ENCODE measurements at regions not wholly inside any gene's neighbourhood (a gene's known extent, or its start where the extent isn't known, plus 50 kb on each side); places are given as distances from the start of the nearest gene placed in this dataset.

- Histone ChIP-seq H4K20me1 (replicated peaks; ENCODE audit: insufficient read depth) (no peaks in the 10 kb centered on the region), H3K27me3 (ENCODE audit: insufficient read depth) (peaks cover 12% of the 10 kb centered on the region), H3K79me2 (replicated peaks; ENCODE audit: insufficient read depth) (no peaks in the 10 kb centered on the region), H3K36me3 (ENCODE audit: insufficient read depth) (no peaks in the 10 kb centered on the region), H3K4me2 (no peak overlapping the region), H3K27ac (ENCODE audit: low read depth) (no peak overlapping the region), H3K9me2 (ENCODE audit: insufficient read depth) (peaks cover 14% of the 10 kb centered on the region; the same call in 1 of the 2 replicates), H3F3A (replicated peaks; ENCODE audit: low read depth) (no peaks in the 10 kb centered on the region), H3K4me1 (ENCODE audit: insufficient read depth) (peaks cover 18% of the 10 kb centered on the region; the same call in 1 of the 2 replicates), H2AFZ (no peak overlapping the region), H3K4me3 (no peak overlapping the region)
- Mint-ChIP-seq H3K36me3 (ENCODE audit: low read depth) (no peaks in the 10 kb centered on the region), H3K27me3 (ENCODE audit: insufficient read depth, low read depth, poor library complexity) (peaks cover 4% of the 10 kb centered on the region), H3K27ac (no peak overlapping the region), H3K4me3 (no peak overlapping the region), H3K9me3 (no peaks in the 10 kb centered on the region), H3K4me1 (peaks cover 19% of the 10 kb centered on the region)
- TF ChIP-seq REST (IDR thresholded peaks at IDR 0.05; ENCODE audit: unreplicated experiment) (no peak), ZNF331 (CRISPR knock-in tag; IDR thresholded peaks at IDR 0.05; ENCODE audit: low read depth) (no peak), CREB1 (CRISPR knock-in tag; IDR thresholded peaks at IDR 0.05; ENCODE audit: low read depth) (no peak), EZH2 (IDR thresholded peaks at IDR 0.05; ENCODE audit: low read depth, unreplicated experiment) (no peak), POLR2AphosphoS5 (IDR thresholded peaks at IDR 0.05; ENCODE audit: low read depth) (no peak), EZH2phosphoT487 (IDR thresholded peaks at IDR 0.05; ENCODE audit: unreplicated experiment) (no peak), ZNF462 (CRISPR knock-in tag; IDR thresholded peaks at IDR 0.05) (no peak)
- TF ChIP-seq, protein P1, sequence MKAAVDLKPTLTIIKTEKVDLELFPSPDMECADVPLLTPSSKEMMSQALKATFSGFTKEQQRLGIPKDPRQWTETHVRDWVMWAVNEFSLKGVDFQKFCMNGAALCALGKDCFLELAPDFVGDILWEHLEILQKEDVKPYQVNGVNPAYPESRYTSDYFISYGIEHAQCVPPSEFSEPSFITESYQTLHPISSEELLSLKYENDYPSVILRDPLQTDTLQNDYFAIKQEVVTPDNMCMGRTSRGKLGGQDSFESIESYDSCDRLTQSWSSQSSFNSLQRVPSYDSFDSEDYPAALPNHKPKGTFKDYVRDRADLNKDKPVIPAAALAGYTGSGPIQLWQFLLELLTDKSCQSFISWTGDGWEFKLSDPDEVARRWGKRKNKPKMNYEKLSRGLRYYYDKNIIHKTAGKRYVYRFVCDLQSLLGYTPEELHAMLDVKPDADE (IDR thresholded peaks at IDR 0.05): no peak
- ATAC-seq: no peak
- DNase-seq (ENCODE audit: low spot score): no peak
These were observed 748.2 kb upstream of the ACVR2A start for GRCh38 chr2:147096671-147097070.

Measured in GM23338 (cell line).